GM12878 (cell line): ENCODE measurements at regions not wholly inside any gene's neighbourhood (a gene's known extent, or its start where the extent isn't known, plus 50 kb on each side); places are given as distances from the start of the nearest gene placed in this dataset.

Experiments used
- ATAC-seq: fragments of 200-7000 bp; cut with Tn5 transposase; 3 replicates; pipeline ENCODE4 v1.9.1; 2020; ENCODE audit warnings: mild to moderate bottlenecking, moderate library complexity
- BruUV-seq: library from RNA; stranded (reverse); fragments of 400-500 nt; replicated peaks from 2 replicates; lab custom pipeline; 2021; lab: Mats Ljungman, UMichigan
- CTCF ChIA-PET: fragments of 300-600 bp; sonication (Branson Sonifier 250); formaldehyde crosslinking; extraction: SDS; loops from one replicate; lab custom pipeline; 2021; ENCODE audit warnings: inconsistent platforms; lab: Yijun Ruan, JAX
- POLR2A ChIA-PET: fragments of 350-600 bp; formaldehyde crosslinking; extraction: SDS; loops from one replicate; lab custom pipeline; 2021; ENCODE audit warnings: inconsistent platforms; lab: Charles Lee
- RAD21 ChIA-PET: fragments of 300-600 bp; sonication (Branson Sonifier 250); formaldehyde crosslinking; loops from one replicate; lab custom pipeline; 2023; ENCODE audit warnings: antibody characterized with exemption; ENCODE audit not compliant: unreplicated experiment; lab: Charles Lee
- SMC1A ChIA-PET: fragments of 300-600 bp; sonication (Branson Sonifier 250); formaldehyde crosslinking; loops from one replicate; lab custom pipeline; 2023; ENCODE audit not compliant: unreplicated experiment, uncharacterized antibody; lab: Charles Lee
- DNase-seq: peaks from one replicate; pipeline ENCODE4 v3.0.0-alpha.2; 2011; ENCODE audit warnings: low read depth, low spot score
- FAIRE-seq: peaks from 3 replicates; lab custom pipeline; 2011; peaks lifted over from hg19 to GRCh38; lab: Jason Lieb, UNC
- H2AFZ ChIP-seq: 2 replicates; pipeline ENCODE4 v1.6.0; 2011; ENCODE audit warnings: low read depth, low read length, control low read depth; ENCODE audit not compliant: control insufficient read depth
- H3K27ac ChIP-seq: 2 replicates; pipeline ENCODE4 v1.5.1; 2011; ENCODE audit warnings: control low read depth; ENCODE audit not compliant: control insufficient read depth, insufficient read depth
- H3K27me3 ChIP-seq, 2 experiments: replicated peaks in 1 of 2; 2 replicates each; pipeline versions ENCODE4 v1.6.0 to v1.6.1; 2011; ENCODE audit warnings: low read length in 1 of 2; ENCODE audit not compliant: control insufficient read depth in 2 of 2, insufficient read depth in 2 of 2
- H3K36me3 ChIP-seq, 2 experiments: 2 replicates each; pipeline ENCODE4 v1.5.1; 2011; ENCODE audit warnings: low read length in 1 of 2; ENCODE audit not compliant: control insufficient read depth in 2 of 2, insufficient read depth in 2 of 2
- H3K4me1 ChIP-seq: 2 replicates; pipeline ENCODE4 v1.6.1; 2011; ENCODE audit warnings: mild to moderate bottlenecking, low read length, moderate library complexity, mixed read lengths; ENCODE audit not compliant: control insufficient read depth, insufficient read depth
- H3K4me2 ChIP-seq: 2 replicates; pipeline ENCODE4 v1.6.0; 2011; ENCODE audit warnings: control low read depth; ENCODE audit not compliant: control insufficient read depth, insufficient read depth
- H3K4me3 ChIP-seq: fragments of 200-600 bp; sonication (generic); 2 replicates; pipeline ENCODE4 v1.5.1; 2016
- H3K79me2 ChIP-seq: 2 replicates; pipeline ENCODE4 v1.6.0; 2011; ENCODE audit warnings: low read length; ENCODE audit not compliant: control insufficient read depth, insufficient read depth
- H3K9ac ChIP-seq: 2 replicates; pipeline ENCODE4 v1.8.0; 2011; ENCODE audit warnings: low read length, control low read depth, mixed read lengths; ENCODE audit not compliant: control insufficient read depth, insufficient read depth
- H3K9me3 ChIP-seq: replicated peaks from 3 replicates; pipeline ENCODE4 v1.5.1; 2011; ENCODE audit warnings: mild to moderate bottlenecking, low read length; ENCODE audit not compliant: control insufficient read depth, insufficient read depth
- H4K20me1 ChIP-seq: 2 replicates; pipeline ENCODE4 v1.6.0; 2011; ENCODE audit not compliant: control insufficient read depth, insufficient read depth
- IRF4 ChIP-seq: IDR thresholded peaks from 2 replicates; pipeline ENCODE4 v1.6.1; 2011; ENCODE audit warnings: low read depth, low read length
- MEF2A ChIP-seq: IDR thresholded peaks from 2 replicates; pipeline ENCODE4 v1.6.1; 2011; ENCODE audit warnings: low read depth, mild to moderate bottlenecking, low read length, moderate library complexity; ENCODE audit not compliant: insufficient read depth
- MYC ChIP-seq: IDR thresholded peaks from 2 replicates; pipeline ENCODE4 v1.6.1; 2011; ENCODE audit warnings: mild to moderate bottlenecking, low read length, moderate library complexity, inconsistent platforms; ENCODE audit not compliant: insufficient read depth, insufficient replicate concordance, insufficient read length, severe bottlenecking
- NR2F1 ChIP-seq: fragments of 450-650 bp; conservative IDR thresholded peaks from 2 replicates; pipeline ENCODE4 v1.6.1; 2017; ENCODE audit warnings: mild to moderate bottlenecking
- PML ChIP-seq: IDR thresholded peaks from 2 replicates; pipeline ENCODE4 v1.6.1; 2012; ENCODE audit warnings: low read length, inconsistent platforms
- RAD51 ChIP-seq: fragments of 450-650 bp; IDR thresholded peaks from 2 replicates; pipeline ENCODE4 v1.6.1; 2016; ENCODE audit warnings: moderate library complexity, mild to moderate bottlenecking, inconsistent platforms
- RELA ChIP-seq: fragments of 450-650 bp; IDR thresholded peaks from 2 replicates; pipeline ENCODE4 v1.8.0; 2014; ENCODE audit warnings: borderline replicate concordance; ENCODE audit not compliant: partially characterized antibody
- TBL1XR1 ChIP-seq: IDR thresholded peaks from 2 replicates; pipeline ENCODE4 v1.6.1; 2012; ENCODE audit warnings: low read depth, low read length, improper control_type of control experiment
- YY1 ChIP-seq: IDR thresholded peaks from 2 replicates; pipeline ENCODE4 v1.6.1; 2011; ENCODE audit warnings: low read depth, mild to moderate bottlenecking, low read length
- ZNF274 ChIP-seq: IDR thresholded peaks from one replicate; pipeline ENCODE4 v1.8.0; 2011; ENCODE audit not compliant: insufficient read length, insufficient read depth
- ZNF622 ChIP-seq: fragments of 450-650 bp; IDR thresholded peaks from 2 replicates; pipeline ENCODE4 v1.6.1; 2017; ENCODE audit warnings: mild to moderate bottlenecking, inconsistent platforms
- WGBS: methylation state at CpG from one replicate; pipeline ENCODE4 v1.1.6; 2016; ENCODE audit warnings: low lambda C conversion rate; ENCODE audit not compliant: insufficient replicate concordance, insufficient coverage; ENCODE audit errors: missing lambda C conversion rate; 5-methylcytosine and 5-hydroxymethylcytosine counted together
- in situ Hi-C: fragments of 300-500 bp; cut with MboI; formaldehyde crosslinking; loops from 9 replicates; pipeline ENCODE4 v1.14.3; 2018; ENCODE audit warnings: mixed read lengths
- intact Hi-C: fragments of 100-400 bp; cut with micrococcal nuclease; formaldehyde crosslinking; loops from one replicate; pipeline ENCODE4 v1.14.2; 2022; ENCODE audit not compliant: unreplicated experiment
- TF ChIP-seq, protein P1 (sequence below): fragments of 450-650 bp; formaldehyde crosslinking; IDR thresholded peaks from 2 replicates; pipeline ENCODE4 v1.4.0; 2022; ENCODE audit warnings: mild to moderate bottlenecking, moderate library complexity
- TF ChIP-seq, protein P2 (sequence below): fragments of 450-650 bp; IDR thresholded peaks from 2 replicates; pipeline ENCODE4 v1.6.1; 2014; ENCODE audit warnings: mild to moderate bottlenecking
- TF ChIP-seq, protein P3 (sequence below): IDR thresholded peaks from 2 replicates; pipeline ENCODE4 v1.6.1; 2012; ENCODE audit warnings: low read length, inconsistent platforms

DNA sequence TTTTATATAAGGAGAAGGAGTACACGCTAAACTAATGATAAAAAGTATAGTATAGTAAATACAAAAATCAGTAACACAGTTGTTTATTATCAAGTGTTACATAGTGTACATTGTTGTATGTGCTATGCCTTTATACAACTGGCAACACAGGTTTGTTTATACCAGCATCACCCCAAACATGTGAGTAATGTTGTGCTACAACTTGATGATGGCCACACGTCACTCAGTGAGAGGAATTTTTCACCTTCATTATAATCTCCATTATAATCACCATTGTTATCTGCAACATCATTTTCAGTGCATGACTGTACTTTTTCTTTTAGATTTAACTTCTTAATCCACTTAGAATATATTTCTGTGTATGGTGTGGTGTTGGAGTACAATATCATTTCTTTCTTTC, 204.0 kb upstream of the CTNNB1 start (continued):
- TF ChIP-seq, protein P1, sequence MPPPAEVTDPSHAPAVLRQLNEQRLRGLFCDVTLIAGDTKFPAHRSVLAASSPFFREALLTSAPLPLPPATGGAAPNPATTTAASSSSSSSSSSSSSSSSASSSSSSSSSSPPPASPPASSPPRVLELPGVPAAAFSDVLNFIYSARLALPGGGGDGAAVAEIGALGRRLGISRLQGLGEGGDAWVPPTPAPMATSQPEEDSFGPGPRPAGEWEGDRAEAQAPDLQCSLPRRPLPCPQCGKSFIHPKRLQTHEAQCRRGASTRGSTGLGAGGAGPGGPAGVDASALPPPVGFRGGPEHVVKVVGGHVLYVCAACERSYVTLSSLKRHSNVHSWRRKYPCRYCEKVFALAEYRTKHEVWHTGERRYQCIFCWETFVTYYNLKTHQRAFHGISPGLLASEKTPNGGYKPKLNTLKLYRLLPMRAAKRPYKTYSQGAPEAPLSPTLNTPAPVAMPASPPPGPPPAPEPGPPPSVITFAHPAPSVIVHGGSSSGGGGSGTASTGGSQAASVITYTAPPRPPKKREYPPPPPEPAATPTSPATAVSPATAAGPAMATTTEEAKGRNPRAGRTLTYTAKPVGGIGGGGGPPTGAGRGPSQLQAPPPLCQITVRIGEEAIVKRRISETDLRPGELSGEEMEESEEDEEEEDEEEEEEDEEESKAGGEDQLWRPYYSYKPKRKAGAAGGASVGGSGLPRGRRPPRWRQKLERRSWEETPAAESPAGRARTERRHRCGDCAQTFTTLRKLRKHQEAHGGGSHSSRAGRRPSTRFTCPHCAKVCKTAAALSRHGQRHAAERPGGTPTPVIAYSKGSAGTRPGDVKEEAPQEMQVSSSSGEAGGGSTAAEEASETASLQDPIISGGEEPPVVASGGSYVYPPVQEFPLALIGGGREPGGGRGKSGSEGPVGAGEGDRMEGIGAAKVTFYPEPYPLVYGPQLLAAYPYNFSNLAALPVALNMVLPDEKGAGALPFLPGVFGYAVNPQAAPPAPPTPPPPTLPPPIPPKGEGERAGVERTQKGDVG (CRISPR knock-in tag): no peak
- TF ChIP-seq ZNF622 (no peak), TBL1XR1 (no peak), MEF2A (no peak), PML (no peak), RAD51 (no peak)

DNA sequence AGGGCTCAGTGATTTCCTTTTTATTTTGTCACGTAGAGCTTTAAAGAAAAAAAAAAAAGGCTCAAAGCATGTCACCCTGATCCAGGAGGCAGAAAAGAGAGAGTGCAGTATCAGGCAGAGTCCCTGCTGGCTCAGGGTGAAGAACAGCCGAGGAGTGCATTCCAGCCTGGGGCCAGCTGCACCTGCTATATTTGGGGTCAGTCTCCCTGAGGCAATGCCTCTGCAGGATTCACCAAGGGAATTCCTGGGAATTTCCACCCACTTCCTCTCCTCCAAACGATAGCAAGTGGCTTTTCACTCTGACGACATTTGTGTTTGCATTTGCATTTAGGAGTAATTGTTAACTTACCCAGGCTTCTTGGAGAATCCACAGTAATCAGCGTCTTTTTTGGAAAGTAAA, 202.9 kb upstream of the CTNNB1 start:
- TF ChIP-seq RELA (no peak), NR2F1 (no peak), IRF4 (no peak), MYC (no peak), YY1 (no peak), ZNF274 (no peak)
- TF ChIP-seq, protein P2, sequence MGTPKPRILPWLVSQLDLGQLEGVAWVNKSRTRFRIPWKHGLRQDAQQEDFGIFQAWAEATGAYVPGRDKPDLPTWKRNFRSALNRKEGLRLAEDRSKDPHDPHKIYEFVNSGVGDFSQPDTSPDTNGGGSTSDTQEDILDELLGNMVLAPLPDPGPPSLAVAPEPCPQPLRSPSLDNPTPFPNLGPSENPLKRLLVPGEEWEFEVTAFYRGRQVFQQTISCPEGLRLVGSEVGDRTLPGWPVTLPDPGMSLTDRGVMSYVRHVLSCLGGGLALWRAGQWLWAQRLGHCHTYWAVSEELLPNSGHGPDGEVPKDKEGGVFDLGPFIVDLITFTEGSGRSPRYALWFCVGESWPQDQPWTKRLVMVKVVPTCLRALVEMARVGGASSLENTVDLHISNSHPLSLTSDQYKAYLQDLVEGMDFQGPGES: no peak
- TF ChIP-seq, protein P3, sequence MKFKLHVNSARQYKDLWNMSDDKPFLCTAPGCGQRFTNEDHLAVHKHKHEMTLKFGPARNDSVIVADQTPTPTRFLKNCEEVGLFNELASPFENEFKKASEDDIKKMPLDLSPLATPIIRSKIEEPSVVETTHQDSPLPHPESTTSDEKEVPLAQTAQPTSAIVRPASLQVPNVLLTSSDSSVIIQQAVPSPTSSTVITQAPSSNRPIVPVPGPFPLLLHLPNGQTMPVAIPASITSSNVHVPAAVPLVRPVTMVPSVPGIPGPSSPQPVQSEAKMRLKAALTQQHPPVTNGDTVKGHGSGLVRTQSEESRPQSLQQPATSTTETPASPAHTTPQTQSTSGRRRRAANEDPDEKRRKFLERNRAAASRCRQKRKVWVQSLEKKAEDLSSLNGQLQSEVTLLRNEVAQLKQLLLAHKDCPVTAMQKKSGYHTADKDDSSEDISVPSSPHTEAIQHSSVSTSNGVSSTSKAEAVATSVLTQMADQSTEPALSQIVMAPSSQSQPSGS: no peak
- no peak overlapping the region for H3K4me2 ChIP-seq
- H2AFZ ChIP-seq: no peak overlapping the region
- ChIA-PET RAD21 (no interaction called here), CTCF (no interaction called here), POLR2A (no interaction called here), SMC1A (no interaction called here)
- no peak overlapping the region for H3K9ac ChIP-seq
- H3K79me2 ChIP-seq: no peaks in the 10 kb centered on the region
- FAIRE-seq (no peak), ATAC-seq (no peak), DNase-seq (no peak)
- no peak overlapping the region for H3K4me3 ChIP-seq
- H4K20me1 ChIP-seq: no peaks in the 10 kb centered on the region
- in situ Hi-C loops (no loop called here), intact Hi-C loops (no loop called here)
- no TSS peak for BruUV-seq
- H3K36me3 ChIP-seq: no peaks in the 10 kb centered on the region
- no peaks in the 10 kb centered on the region for H3K4me1 ChIP-seq
- no peaks in the 10 kb centered on the region; a peak in 1 of 4 replicates for H3K27me3 ChIP-seq
- H3K9me3 ChIP-seq: no peaks in the 10 kb centered on the region
- H3K27ac ChIP-seq: no peak overlapping the region
- 9% methylated on average over 5 of the region's 5 CpGs for WGBS
